ENCODE measurements at regions not wholly inside any gene's neighbourhood (a gene's known extent, or its start where the extent isn't known, plus 50 kb on each side); places are given as distances from the start of the nearest gene placed in this dataset.

- no peak overlapping the region for H2AFZ ChIP-seq (replicated peaks; ENCODE audit: low read length, poor library complexity)
- intact Hi-C loops (cut with micrococcal nuclease) (no loop called here), in situ Hi-C loops (cut with MboI; ENCODE audit: low sequenced_read_pairs) (no loop called here), dilution Hi-C loops (cut with HindIII; ENCODE audit: low sequenced_read_pairs, unreplicated experiment) (no loop called here)
- no peak overlapping the region for H2AK5ac ChIP-seq (ENCODE audit: low read depth, low read length)
- DNase-seq: no peak
- no peak overlapping the region for H3K4ac ChIP-seq (ENCODE audit: low read depth, low read length)
- ChIA-PET CTCF (no interaction called here), POLR2A (ENCODE audit: unreplicated experiment) (no interaction called here)
- H3K79me1 ChIP-seq (ENCODE audit: low read depth in 1 of 2, low read length in 2 of 2): no peaks in the 10 kb centered on the region
- H4K91ac ChIP-seq (ENCODE audit: insufficient read depth, low read depth, low read length): no peak overlapping the region
- H3K56ac ChIP-seq (ENCODE audit: extremely low read depth, insufficient read depth, low read length): no peak overlapping the region
- no peak overlapping the region for H2BK120ac ChIP-seq (ENCODE audit: low read depth, low read length)
- H3K4me1 ChIP-seq (ENCODE audit: control insufficient read depth, insufficient read depth, low read length): no peaks in the 10 kb centered on the region
- H4K20me1 ChIP-seq (ENCODE audit: insufficient read depth, low read length): no peaks in the 10 kb centered on the region
- peaks cover 4% of the 10 kb centered on the region for H3K9me3 ChIP-seq (ENCODE audit: control insufficient read depth, insufficient read depth, low read length)
- H4K8ac ChIP-seq (ENCODE audit: low read depth in 2 of 2, low read length in 2 of 2): no peak overlapping the region
- no peak overlapping the region for H3K4me2 ChIP-seq (ENCODE audit: low read depth, low read length)
- no peaks in the 10 kb centered on the region for H3K9me1 ChIP-seq (ENCODE audit: insufficient read depth, low read length)
- H3K14ac ChIP-seq (replicated peaks; ENCODE audit: low read depth, low read length): no peak overlapping the region
- no peak overlapping the region for H3K9ac ChIP-seq (ENCODE audit: low read depth, low read length)
- no peaks in the 10 kb centered on the region for H3K36me3 ChIP-seq (ENCODE audit: control insufficient read depth, insufficient read depth, low read length)
- H2AK9ac ChIP-seq (replicated peaks; ENCODE audit: low read depth, low read length, poor library complexity): no peak overlapping the region
- H3K23ac ChIP-seq (ENCODE audit: low read depth, low read length): no peak overlapping the region
- no CpG with 5 or more reads among the region's 2 CpGs for WGBS, 2 experiments (ENCODE audit: extremely low coverage in 2 of 2, insufficient read length in 1 of 2)
- H2BK20ac ChIP-seq (ENCODE audit: low read depth, low read length): no peak overlapping the region
- no peak for ATAC-seq (ENCODE audit: low read depth)
- no peak overlapping the region for H3K18ac ChIP-seq (ENCODE audit: low read depth, low read length)
- H3K27ac ChIP-seq (ENCODE audit: insufficient read depth, low read length): no peak overlapping the region
- no peak overlapping the region for H3K4me3 ChIP-seq (ENCODE audit: insufficient read depth, low read depth, low read length)
- H2BK15ac ChIP-seq (ENCODE audit: low read depth, low read length): no peak overlapping the region
- no peak overlapping the region for H4K5ac ChIP-seq (ENCODE audit: low read depth, low read length)
- H2BK5ac ChIP-seq (ENCODE audit: low read depth, low read length, poor library complexity, severe bottlenecking): no peak overlapping the region
- TF ChIP-seq MAZ (IDR thresholded peaks at IDR 0.05; ENCODE audit: borderline replicate concordance, low read depth, low read length) (no peak), CEBPB (IDR thresholded peaks at IDR 0.05; ENCODE audit: low read depth, low read length) (no peak), CTCF (conservative IDR thresholded peaks at IDR 0.05; ENCODE audit: low read depth, low read length) (no peak), RFX5 (IDR thresholded peaks at IDR 0.05; ENCODE audit: low read depth, low read length) (no peak), CHD1 (IDR thresholded peaks at IDR 0.05; ENCODE audit: low read depth, low read length) (no peak), NFE2L2 (IDR thresholded peaks at IDR 0.05; ENCODE audit: low read depth, low read length) (no peak), USF2 (IDR thresholded peaks at IDR 0.05; ENCODE audit: low read depth, low read length) (no peak), FOS (IDR thresholded peaks at IDR 0.05; ENCODE audit: low read depth, low read length) (no peak), SMC3 (IDR thresholded peaks at IDR 0.05; ENCODE audit: low read depth, low read length) (no peak), ELK1 (IDR thresholded peaks at IDR 0.05; ENCODE audit: borderline replicate concordance, low read depth, low read length) (no peak)
- BruUV-seq (replicated peaks): no TSS peak
- H3K27me3 ChIP-seq (ENCODE audit: control insufficient read depth, insufficient read depth, low read length): peaks cover 4% of the 10 kb centered on the region
Measured at GRCh38 chr3:72079369-72079872, 294.5 kb upstream of the PROK2 start.

All from IMR-90 (cell line).